ENCODE measurements at regions not wholly inside any gene's neighbourhood (a gene's known extent, or its start where the extent isn't known, plus 50 kb on each side); places are given as distances from the start of the nearest gene placed in this dataset.

GRCh38 chr9:79222483-79222882, 349.3 kb upstream of the TLE4 start:
- 96 to 98% methylated on average over 2 of the region's 2 CpGs for WGBS, 2 experiments
- Histone ChIP-seq H3K27ac (ENCODE audit: insufficient read depth, low read depth, low read length, poor library complexity, severe bottlenecking) (no peak overlapping the region), H3K4me1 (ENCODE audit: control insufficient read depth, insufficient read depth, low read length) (no peaks in the 10 kb centered on the region)

DNA sequence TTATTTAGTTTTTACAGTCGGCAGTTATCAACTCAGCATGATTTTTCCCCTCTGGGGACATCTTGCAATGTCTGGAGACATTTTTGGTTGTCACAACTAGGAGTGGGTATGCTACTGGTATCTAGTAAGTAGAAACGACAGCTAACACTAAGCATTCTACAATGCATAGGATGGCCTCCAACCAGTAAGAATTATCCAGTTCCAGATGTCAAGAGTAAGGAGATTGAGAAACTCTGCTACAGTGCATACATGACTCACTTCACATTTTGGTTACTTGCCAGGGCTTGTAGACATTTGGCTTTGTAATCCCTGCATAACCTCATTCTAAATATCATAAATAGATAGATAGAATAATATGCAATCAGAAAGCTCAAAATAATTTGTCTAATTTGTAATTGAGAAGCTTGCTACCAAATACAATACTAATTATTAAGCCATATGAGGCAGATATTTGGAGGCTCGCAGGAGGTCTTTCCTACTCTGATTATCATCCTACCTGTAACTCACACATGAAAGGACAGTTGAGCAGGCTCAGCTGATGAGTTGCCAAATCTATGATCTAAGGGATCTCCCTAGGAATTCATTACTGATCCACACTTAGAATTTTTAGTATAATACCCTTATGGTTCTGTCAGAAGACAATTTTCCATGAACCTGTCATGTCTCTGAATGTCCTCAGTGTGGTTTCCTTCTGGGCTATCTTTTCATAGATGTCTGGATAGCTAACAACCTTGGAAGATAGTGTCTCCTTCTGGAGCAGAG, 346.9 kb upstream of the TLE4 start:
- no peaks in the 10 kb centered on the region for H3K27me3 ChIP-seq (ENCODE audit: control insufficient read depth, insufficient read depth, low read length, poor library complexity, severe bottlenecking)
- no peaks in the 10 kb centered on the region for H3K9me3 ChIP-seq (ENCODE audit: control insufficient read depth, low read length)
- no peak overlapping the region for H3K4me3 ChIP-seq (ENCODE audit: insufficient read depth, low read depth, low read length)
- no peaks in the 10 kb centered on the region for H3K4me1 ChIP-seq (ENCODE audit: control insufficient read depth, insufficient read depth, low read length)
- H3K27ac ChIP-seq (ENCODE audit: insufficient read depth, low read depth, low read length, poor library complexity, severe bottlenecking): no peak overlapping the region
- 93 to 94% methylated on average over 3 of the region's 3 CpGs for WGBS, 2 experiments
- no peaks in the 10 kb centered on the region for H3K36me3 ChIP-seq (ENCODE audit: control insufficient read depth, insufficient read depth, low read length)

More at GRCh38 chr9:79222483-79222882, 349.3 kb upstream of the TLE4 start:
- Histone ChIP-seq H3K27me3 (ENCODE audit: control insufficient read depth, insufficient read depth, low read length, poor library complexity, severe bottlenecking) (no peaks in the 10 kb centered on the region), H3K36me3 (ENCODE audit: control insufficient read depth, insufficient read depth, low read length) (no peaks in the 10 kb centered on the region), H3K9me3 (ENCODE audit: control insufficient read depth, low read length) (no peaks in the 10 kb centered on the region), H3K4me3 (ENCODE audit: insufficient read depth, low read depth, low read length) (no peak overlapping the region)

GRCh38 chr9:79233542-79233941, 338.2 kb upstream of the TLE4 start:
- Histone ChIP-seq H3K36me3 (ENCODE audit: control insufficient read depth, insufficient read depth, low read length) (no peaks in the 10 kb centered on the region), H3K9me3 (ENCODE audit: control insufficient read depth, low read length) (no peaks in the 10 kb centered on the region), H3K4me1 (ENCODE audit: control insufficient read depth, insufficient read depth, low read length) (no peaks in the 10 kb centered on the region), H3K27ac (ENCODE audit: insufficient read depth, low read depth, low read length, poor library complexity, severe bottlenecking) (no peak overlapping the region), H3K27me3 (ENCODE audit: control insufficient read depth, insufficient read depth, low read length, poor library complexity, severe bottlenecking) (no peaks in the 10 kb centered on the region), H3K4me3 (ENCODE audit: insufficient read depth, low read depth, low read length) (no peak overlapping the region)
- 94 to 100% methylated on average over 1 to 2 of the region's 2 CpGs for WGBS, 2 experiments

DNA sequence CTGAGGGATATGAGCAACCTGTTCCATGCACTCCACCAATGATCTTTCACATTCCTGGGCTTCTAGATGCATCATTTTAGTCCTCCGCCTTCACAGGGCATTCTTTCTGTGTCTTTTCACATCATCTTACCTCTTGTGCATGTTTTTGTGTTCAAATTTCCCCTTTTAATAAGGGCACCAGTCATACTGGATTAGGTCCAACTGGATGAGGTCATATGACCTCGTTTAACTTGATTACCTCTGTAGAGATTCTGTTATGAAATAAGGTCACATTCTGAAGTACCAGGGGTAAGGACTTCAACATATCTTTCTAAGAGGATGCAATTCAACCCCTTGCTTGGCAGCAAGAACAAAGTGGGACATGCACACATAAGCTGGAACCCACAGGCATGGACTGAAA, 335.3 kb upstream of the TLE4 start:
- H3K27ac ChIP-seq (ENCODE audit: insufficient read depth, low read depth, low read length, poor library complexity, severe bottlenecking): no peak overlapping the region
- no peaks in the 10 kb centered on the region for H3K9me3 ChIP-seq (ENCODE audit: control insufficient read depth, low read length)
- 97% methylated on average over 2 of the region's 2 CpGs for WGBS, 2 experiments
- no peaks in the 10 kb centered on the region for H3K36me3 ChIP-seq (ENCODE audit: control insufficient read depth, insufficient read depth, low read length)
- H3K4me1 ChIP-seq (ENCODE audit: control insufficient read depth, insufficient read depth, low read length): peaks cover 4% of the 10 kb centered on the region
- H3K27me3 ChIP-seq (ENCODE audit: control insufficient read depth, insufficient read depth, low read length, poor library complexity, severe bottlenecking): no peaks in the 10 kb centered on the region
- no peak overlapping the region for H3K4me3 ChIP-seq (ENCODE audit: insufficient read depth, low read depth, low read length)

GRCh38 chr9:79237861-79238260, 333.9 kb upstream of the TLE4 start:
- WGBS, 2 experiments: 71 to 80% methylated on average over 1 of the region's 1 CpG
- Histone ChIP-seq H3K4me1 (ENCODE audit: control insufficient read depth, insufficient read depth, low read length) (peaks cover 4% of the 10 kb centered on the region), H3K27me3 (ENCODE audit: control insufficient read depth, insufficient read depth, low read length, poor library complexity, severe bottlenecking) (no peaks in the 10 kb centered on the region), H3K9me3 (ENCODE audit: control insufficient read depth, low read length) (no peaks in the 10 kb centered on the region), H3K36me3 (ENCODE audit: control insufficient read depth, insufficient read depth, low read length) (no peaks in the 10 kb centered on the region), H3K27ac (ENCODE audit: insufficient read depth, low read depth, low read length, poor library complexity, severe bottlenecking) (no peak overlapping the region), H3K4me3 (ENCODE audit: insufficient read depth, low read depth, low read length) (no peak overlapping the region)

- H3K36me3 ChIP-seq (ENCODE audit: control insufficient read depth, insufficient read depth, low read length): no peaks in the 10 kb centered on the region
- H3K9me3 ChIP-seq (ENCODE audit: control insufficient read depth, low read length): no peaks in the 10 kb centered on the region
- H3K4me1 ChIP-seq (ENCODE audit: control insufficient read depth, insufficient read depth, low read length): peaks cover 4% of the 10 kb centered on the region
- no peaks in the 10 kb centered on the region for H3K27me3 ChIP-seq (ENCODE audit: control insufficient read depth, insufficient read depth, low read length, poor library complexity, severe bottlenecking)
- 34 to 36% methylated on average over 3 of the region's 3 CpGs for WGBS, 2 experiments
- H3K27ac ChIP-seq (ENCODE audit: insufficient read depth, low read depth, low read length, poor library complexity, severe bottlenecking): no peak overlapping the region
- no peak overlapping the region for H3K4me3 ChIP-seq (ENCODE audit: insufficient read depth, low read depth, low read length)
Observed at GRCh38 chr9:79240774-79241173, 331.0 kb upstream of the TLE4 start.

- H3K4me3 ChIP-seq (ENCODE audit: insufficient read depth, low read depth, low read length): no peak overlapping the region
- H3K27ac ChIP-seq (ENCODE audit: insufficient read depth, low read depth, low read length, poor library complexity, severe bottlenecking): no peak overlapping the region
- no peaks in the 10 kb centered on the region for H3K9me3 ChIP-seq (ENCODE audit: control insufficient read depth, low read length)
- WGBS, 2 experiments: 90 to 92% methylated on average over 2 of the region's 2 CpGs
- peaks cover 4% of the 10 kb centered on the region for H3K4me1 ChIP-seq (ENCODE audit: control insufficient read depth, insufficient read depth, low read length)
- no peaks in the 10 kb centered on the region for H3K27me3 ChIP-seq (ENCODE audit: control insufficient read depth, insufficient read depth, low read length, poor library complexity, severe bottlenecking)
- no peaks in the 10 kb centered on the region for H3K36me3 ChIP-seq (ENCODE audit: control insufficient read depth, insufficient read depth, low read length)
Observed at GRCh38 chr9:79242489-79242888, 329.3 kb upstream of the TLE4 start.

- Histone ChIP-seq H3K4me3 (ENCODE audit: insufficient read depth, low read depth, low read length) (no peak overlapping the region), H3K27me3 (ENCODE audit: control insufficient read depth, insufficient read depth, low read length, poor library complexity, severe bottlenecking) (no peaks in the 10 kb centered on the region), H3K9me3 (ENCODE audit: control insufficient read depth, low read length) (no peaks in the 10 kb centered on the region), H3K36me3 (ENCODE audit: control insufficient read depth, insufficient read depth, low read length) (no peaks in the 10 kb centered on the region), H3K27ac (ENCODE audit: insufficient read depth, low read depth, low read length, poor library complexity, severe bottlenecking) (no peak overlapping the region), H3K4me1 (ENCODE audit: control insufficient read depth, insufficient read depth, low read length) (no peaks in the 10 kb centered on the region)
- WGBS, 2 experiments: 28 to 31% methylated on average over 1 of the region's 1 CpG
Observed at GRCh38 chr9:79246170-79246569, 325.6 kb upstream of the TLE4 start.

DNA sequence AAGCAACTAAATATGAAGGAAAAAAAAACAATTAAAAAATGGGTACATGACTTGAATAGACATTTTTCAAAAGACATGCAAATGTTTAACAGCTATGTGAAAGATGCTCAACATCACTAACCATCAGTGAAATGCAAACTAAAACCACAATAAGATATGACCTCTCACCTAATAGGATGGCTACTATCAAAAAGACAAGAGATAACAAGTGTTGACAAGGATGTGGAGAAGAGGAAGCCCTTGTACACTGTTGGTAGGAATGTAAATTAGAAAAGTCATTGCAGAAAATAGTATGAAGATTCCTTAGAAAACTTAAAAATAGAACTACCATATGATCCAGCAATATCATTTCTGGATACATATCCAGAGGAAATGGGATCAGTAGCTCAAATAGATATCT, 324.7 kb upstream of the TLE4 start:
- no peak overlapping the region for H3K27ac ChIP-seq (ENCODE audit: insufficient read depth, low read depth, low read length, poor library complexity, severe bottlenecking)
- no peaks in the 10 kb centered on the region for H3K36me3 ChIP-seq (ENCODE audit: control insufficient read depth, insufficient read depth, low read length)
- no peaks in the 10 kb centered on the region for H3K4me1 ChIP-seq (ENCODE audit: control insufficient read depth, insufficient read depth, low read length)
- no peaks in the 10 kb centered on the region for H3K9me3 ChIP-seq (ENCODE audit: control insufficient read depth, low read length)
- no peaks in the 10 kb centered on the region for H3K27me3 ChIP-seq (ENCODE audit: control insufficient read depth, insufficient read depth, low read length, poor library complexity, severe bottlenecking)
- H3K4me3 ChIP-seq (ENCODE audit: insufficient read depth, low read depth, low read length): no peak overlapping the region

GRCh38 chr9:79250806-79251205, 321.0 kb upstream of the TLE4 start:
- WGBS, 2 experiments: 88 to 94% methylated on average over 1 of the region's 1 CpG
- H3K4me3 ChIP-seq (ENCODE audit: insufficient read depth, low read depth, low read length): no peak overlapping the region
- H3K27ac ChIP-seq (ENCODE audit: insufficient read depth, low read depth, low read length, poor library complexity, severe bottlenecking): no peak overlapping the region
- no peaks in the 10 kb centered on the region for H3K27me3 ChIP-seq (ENCODE audit: control insufficient read depth, insufficient read depth, low read length, poor library complexity, severe bottlenecking)
- H3K4me1 ChIP-seq (ENCODE audit: control insufficient read depth, insufficient read depth, low read length): no peaks in the 10 kb centered on the region
- no peaks in the 10 kb centered on the region for H3K9me3 ChIP-seq (ENCODE audit: control insufficient read depth, low read length)
- H3K36me3 ChIP-seq (ENCODE audit: control insufficient read depth, insufficient read depth, low read length): no peaks in the 10 kb centered on the region
